ENCODE measurements at regions not wholly inside any gene's neighbourhood (a gene's known extent, or its start where the extent isn't known, plus 50 kb on each side); places are given as distances from the start of the nearest gene placed in this dataset.

- POLR2A ChIA-PET: no interaction called here
Measured at GRCh38 chr1:95547005-95547404, 313.0 kb downstream of the RWDD3 start.

More at GRCh38 chr1:95547005-95547404, 313.0 kb downstream of the RWDD3 start:
- Histone ChIP-seq H3K4me1 (ENCODE audit: control insufficient read depth, extremely low read depth, insufficient read depth, low read length) (no peaks in the 10 kb centered on the region), H3K9me3 (replicated peaks; ENCODE audit: control insufficient read depth, insufficient read depth, low read length) (no peaks in the 10 kb centered on the region), H3K27me3 (ENCODE audit: control insufficient read depth in 2 of 2, insufficient read depth in 2 of 2, low read length in 2 of 2) (no peaks in the 10 kb centered on the region), H3K27ac (ENCODE audit: insufficient read depth, low read depth, low read length) (no peak overlapping the region), H3K36me3 (ENCODE audit: control insufficient read depth in 2 of 2, extremely low read depth in 1 of 2, insufficient read depth in 2 of 2, low read length in 2 of 2) (no peaks in the 10 kb centered on the region), H3K9ac (replicated peaks; ENCODE audit: extremely low read depth, insufficient read depth, low read length) (no peak overlapping the region), H3K4me3 (replicated peaks in 1 of 3; ENCODE audit: insufficient read depth in 1 of 3, low read depth in 1 of 3, low read length in 3 of 3) (no peak overlapping the region), H3K4me2 (ENCODE audit: insufficient read depth, low read length) (no peak overlapping the region), H3K9me1 (replicated peaks; ENCODE audit: control insufficient read depth, extremely low read depth, insufficient read depth, low read length) (no peaks in the 10 kb centered on the region), H4K20me1 (replicated peaks; ENCODE audit: control insufficient read depth, extremely low read depth, insufficient read depth, low read length) (no peaks in the 10 kb centered on the region), H2AFZ (ENCODE audit: low read depth, low read length) (no peak overlapping the region), H3K79me2 (ENCODE audit: control insufficient read depth, insufficient read depth, low read length) (no peaks in the 10 kb centered on the region)
- BruUV-seq (replicated peaks): no TSS peak
- TF ChIP-seq EZH2 (IDR thresholded peaks at IDR 0.05; ENCODE audit: borderline replicate concordance, low read depth, low read length, severe bottlenecking) (no peak), FOS (IDR thresholded peaks at IDR 0.05; ENCODE audit: borderline replicate concordance, insufficient read depth, low read length) (no peak), POLR2A (IDR thresholded peaks at IDR 0.05; ENCODE audit: low read depth, low read length) (no peak), POLR2AphosphoS5 (IDR thresholded peaks at IDR 0.05; ENCODE audit: insufficient read depth, low read depth, low read length) (no peak), MYC (IDR thresholded peaks at IDR 0.05; ENCODE audit: low read depth, low read length) (no peak), JUN (IDR thresholded peaks at IDR 0.05; ENCODE audit: borderline replicate concordance, insufficient read depth, insufficient read length, low read depth) (no peak), GATA2 (IDR thresholded peaks at IDR 0.05; ENCODE audit: insufficient read depth, insufficient read length, low read depth, low read length) (no peak)
- TF ChIP-seq, protein P1, sequence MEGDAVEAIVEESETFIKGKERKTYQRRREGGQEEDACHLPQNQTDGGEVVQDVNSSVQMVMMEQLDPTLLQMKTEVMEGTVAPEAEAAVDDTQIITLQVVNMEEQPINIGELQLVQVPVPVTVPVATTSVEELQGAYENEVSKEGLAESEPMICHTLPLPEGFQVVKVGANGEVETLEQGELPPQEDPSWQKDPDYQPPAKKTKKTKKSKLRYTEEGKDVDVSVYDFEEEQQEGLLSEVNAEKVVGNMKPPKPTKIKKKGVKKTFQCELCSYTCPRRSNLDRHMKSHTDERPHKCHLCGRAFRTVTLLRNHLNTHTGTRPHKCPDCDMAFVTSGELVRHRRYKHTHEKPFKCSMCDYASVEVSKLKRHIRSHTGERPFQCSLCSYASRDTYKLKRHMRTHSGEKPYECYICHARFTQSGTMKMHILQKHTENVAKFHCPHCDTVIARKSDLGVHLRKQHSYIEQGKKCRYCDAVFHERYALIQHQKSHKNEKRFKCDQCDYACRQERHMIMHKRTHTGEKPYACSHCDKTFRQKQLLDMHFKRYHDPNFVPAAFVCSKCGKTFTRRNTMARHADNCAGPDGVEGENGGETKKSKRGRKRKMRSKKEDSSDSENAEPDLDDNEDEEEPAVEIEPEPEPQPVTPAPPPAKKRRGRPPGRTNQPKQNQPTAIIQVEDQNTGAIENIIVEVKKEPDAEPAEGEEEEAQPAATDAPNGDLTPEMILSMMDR (IDR thresholded peaks at IDR 0.05; ENCODE audit: extremely low read depth in 1 of 2, insufficient read depth in 1 of 2, low read depth in 1 of 2, low read length in 2 of 2): no peak
- TF ChIP-seq, protein P2, sequence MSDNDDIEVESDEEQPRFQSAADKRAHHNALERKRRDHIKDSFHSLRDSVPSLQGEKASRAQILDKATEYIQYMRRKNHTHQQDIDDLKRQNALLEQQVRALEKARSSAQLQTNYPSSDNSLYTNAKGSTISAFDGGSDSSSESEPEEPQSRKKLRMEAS (IDR thresholded peaks at IDR 0.05; ENCODE audit: insufficient read depth, insufficient read length): no peak
- dilution Hi-C loops (cut with MboI; ENCODE audit: extremely low pct_ligation_motif_present, low sequenced_read_pairs) (no loop called here), intact Hi-C loops (cut with micrococcal nuclease) (no loop called here)
- no peak for FAIRE-seq
- CTCF ChIA-PET: no interaction called here
- no peak for DNase-seq (ENCODE audit: low read depth, low spot score)

Measured in endothelial cell of umbilical vein (primary cell).